ENCODE measurements at regions not wholly inside any gene's neighbourhood (a gene's known extent, or its start where the extent isn't known, plus 50 kb on each side); places are given as distances from the start of the nearest gene placed in this dataset.

DNA sequence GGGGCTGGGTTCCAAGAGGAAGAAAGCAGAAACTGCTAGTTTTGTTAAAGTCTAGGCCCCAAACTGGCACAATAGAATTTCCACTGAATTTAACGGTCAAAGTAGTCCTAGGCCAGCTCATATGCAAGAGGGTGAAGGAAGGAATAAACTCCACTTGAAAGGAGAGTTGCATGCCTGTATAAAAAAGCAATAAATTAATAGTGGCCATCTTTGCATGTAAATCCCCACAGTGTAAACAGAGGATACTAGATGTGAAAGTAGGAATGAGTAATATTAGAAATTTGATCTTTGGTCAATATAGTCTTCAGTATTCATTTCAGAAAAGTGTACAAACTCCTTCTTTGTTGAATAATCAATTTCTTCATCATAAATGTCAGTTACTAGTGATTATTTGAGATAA lies 403.1 kb downstream of the TMEM232 start:
- Histone ChIP-seq H3K27me3 (ENCODE audit: insufficient read depth, low read length) (no peaks in the 10 kb centered on the region), H3K4me1 (ENCODE audit: insufficient read depth, low read length) (peaks cover 2% of the 10 kb centered on the region), H3K36me3 (ENCODE audit: insufficient read depth, low read length) (no peaks in the 10 kb centered on the region), H3K4me3 (ENCODE audit: low read length) (no peak overlapping the region), H3K9me3 (ENCODE audit: low read length) (no peaks in the 10 kb centered on the region), H2AFZ (ENCODE audit: low read depth, low read length) (no peak overlapping the region)

DNA sequence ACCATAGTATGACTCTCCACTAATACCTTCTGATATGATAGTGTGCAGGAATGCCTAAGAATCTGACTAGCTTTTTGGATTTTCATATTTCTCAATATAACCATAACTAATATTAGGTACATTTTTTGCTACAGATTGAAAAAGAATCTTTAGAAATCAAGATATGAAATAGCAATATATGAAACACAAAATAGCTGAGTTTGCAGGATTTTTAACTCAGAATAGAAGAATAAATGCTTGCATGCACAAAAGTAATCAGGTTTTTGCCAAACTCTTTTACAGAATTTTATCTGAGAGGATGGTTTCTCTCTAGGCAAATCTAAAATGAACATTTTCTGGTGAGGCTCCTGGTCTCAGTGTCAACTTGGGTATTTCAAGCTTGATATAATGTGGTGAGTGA lies 402.6 kb downstream of the TMEM232 start:
- peaks cover 2% of the 10 kb centered on the region for H3K4me1 ChIP-seq (ENCODE audit: insufficient read depth, low read length)

DNA sequence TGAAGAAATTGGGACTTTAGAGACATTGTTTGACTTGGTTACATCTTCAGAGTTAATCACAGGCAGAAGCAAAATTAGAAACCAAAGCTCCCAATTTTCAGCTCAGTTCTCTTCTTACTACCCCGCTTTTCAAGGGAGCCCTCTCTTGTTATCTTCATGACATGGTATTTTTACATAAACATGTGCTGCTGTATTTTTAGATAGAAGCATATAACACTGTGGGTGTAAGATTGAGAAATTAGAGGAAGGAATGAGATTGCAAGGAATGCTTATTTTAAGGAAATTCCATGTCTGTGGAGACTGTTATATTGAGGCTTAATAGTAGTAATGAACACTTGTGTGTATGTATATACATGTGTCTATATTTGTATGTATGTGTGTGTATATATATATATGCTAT lies 401.6 kb downstream of the TMEM232 start:
- Histone ChIP-seq H3K4me1 (ENCODE audit: insufficient read depth, low read length) (peaks cover 2% of the 10 kb centered on the region), H3K4me3 (ENCODE audit: low read length) (no peak overlapping the region), H3K36me3 (ENCODE audit: insufficient read depth, low read length) (no peaks in the 10 kb centered on the region), H3K27me3 (ENCODE audit: insufficient read depth, low read length) (no peaks in the 10 kb centered on the region), H2AFZ (ENCODE audit: low read depth, low read length) (no peak overlapping the region), H3K9me3 (ENCODE audit: low read length) (no peaks in the 10 kb centered on the region)

More for the DNA sequence above, 402.6 kb downstream of the TMEM232 start:
- Histone ChIP-seq H3K36me3 (ENCODE audit: insufficient read depth, low read length) (no peaks in the 10 kb centered on the region), H2AFZ (ENCODE audit: low read depth, low read length) (no peak overlapping the region), H3K9me3 (ENCODE audit: low read length) (no peaks in the 10 kb centered on the region), H3K4me3 (ENCODE audit: low read length) (no peak overlapping the region), H3K27me3 (ENCODE audit: insufficient read depth, low read length) (no peaks in the 10 kb centered on the region)

DNA sequence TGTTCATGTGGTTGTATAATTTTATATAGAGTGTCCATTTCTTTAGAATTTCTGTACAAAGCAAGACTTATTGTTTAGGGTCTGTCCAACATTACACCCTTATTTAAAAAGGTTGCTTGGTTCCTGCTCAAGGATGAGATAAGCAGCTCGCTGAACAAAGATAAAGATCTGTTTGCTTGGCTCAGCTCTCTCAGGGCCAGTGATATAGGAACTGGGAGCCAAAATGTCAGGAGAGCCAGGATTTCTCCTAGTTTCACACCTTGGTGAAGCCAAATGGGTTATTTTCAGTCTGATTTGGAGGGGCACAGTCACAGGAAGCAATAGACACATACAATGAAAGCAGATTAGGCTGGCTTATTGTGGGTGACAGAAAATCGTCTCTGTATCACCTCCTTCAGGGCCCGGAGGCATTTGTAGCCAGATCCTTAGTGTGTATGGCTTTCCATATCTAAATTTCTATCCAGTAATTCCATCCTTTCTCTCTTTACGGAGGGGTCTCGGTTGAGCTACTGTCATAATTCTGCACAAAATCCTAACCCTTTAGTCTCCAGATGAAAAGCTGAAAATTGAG lies 396.4 kb downstream of the TMEM232 start:
- H3K9me3 ChIP-seq (ENCODE audit: low read length): peaks cover 3% of the 10 kb centered on the region
- no peaks in the 10 kb centered on the region for H3K36me3 ChIP-seq (ENCODE audit: insufficient read depth, low read length)
- no peak overlapping the region for H3K4me3 ChIP-seq (ENCODE audit: low read length)
- H3K27me3 ChIP-seq (ENCODE audit: insufficient read depth, low read length): no peaks in the 10 kb centered on the region
- H2AFZ ChIP-seq (ENCODE audit: low read depth, low read length): peak overlapping the region; percentile 14
- H3K4me1 ChIP-seq (ENCODE audit: insufficient read depth, low read length): no peaks in the 10 kb centered on the region

DNA sequence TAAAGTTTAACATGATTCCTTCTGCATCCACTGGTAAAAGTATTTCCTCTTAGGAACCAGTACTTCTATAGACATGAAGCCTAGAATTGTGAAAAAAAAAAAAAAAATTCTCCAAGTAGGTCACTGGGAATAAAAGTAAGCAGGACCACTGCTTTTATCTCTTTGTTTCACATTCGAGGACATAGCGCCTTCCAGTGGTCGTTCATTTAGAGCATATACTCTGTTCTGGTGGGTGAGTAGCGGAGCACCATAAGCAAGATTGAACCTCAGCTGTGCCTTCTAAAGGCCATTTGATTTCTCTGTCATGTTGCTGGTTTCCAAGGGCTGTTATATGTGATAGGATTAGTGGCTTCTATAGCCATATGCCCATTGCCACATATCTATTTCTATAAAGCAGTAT lies 393.1 kb downstream of the TMEM232 start:
- Histone ChIP-seq H3K27me3 (ENCODE audit: insufficient read depth, low read length) (no peaks in the 10 kb centered on the region), H3K36me3 (ENCODE audit: insufficient read depth, low read length) (no peaks in the 10 kb centered on the region), H2AFZ (ENCODE audit: low read depth, low read length) (no peak overlapping the region)

DNA sequence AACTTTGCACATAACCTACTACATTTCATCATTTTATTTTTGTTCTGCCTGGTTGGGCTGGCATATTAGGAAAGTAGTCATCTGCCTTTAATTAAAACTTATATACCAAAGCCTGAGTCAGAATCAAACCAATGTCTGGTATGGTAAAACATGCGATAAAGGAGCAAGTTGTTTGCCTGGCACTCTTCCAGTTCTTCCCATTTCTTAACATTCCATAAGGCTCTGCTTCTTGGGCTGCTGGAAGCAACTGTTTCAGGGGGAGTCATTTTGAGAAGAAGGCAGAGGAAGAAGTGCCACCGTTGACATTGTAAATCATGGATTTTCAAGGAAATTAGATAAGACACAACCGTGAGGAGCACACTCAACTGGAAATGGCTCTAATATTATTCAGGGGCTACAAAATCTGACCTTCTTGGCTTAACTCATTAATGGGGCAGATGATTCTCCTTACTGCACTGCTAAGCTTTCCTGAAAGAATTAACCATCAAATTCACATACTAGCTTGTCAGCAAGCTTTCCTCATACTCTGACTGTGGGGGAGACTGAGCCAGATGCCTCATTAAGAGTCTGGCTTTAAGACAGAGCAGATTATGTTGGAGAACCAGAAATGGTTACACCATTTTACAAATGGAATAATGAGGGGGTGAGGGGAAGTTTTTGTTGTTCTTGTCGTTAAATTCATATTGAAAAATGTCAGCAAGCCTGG lies 391.0 kb downstream of the TMEM232 start:
- Histone ChIP-seq H3K4me1 (ENCODE audit: insufficient read depth, low read length) (no peaks in the 10 kb centered on the region), H3K36me3 (ENCODE audit: insufficient read depth, low read length) (no peaks in the 10 kb centered on the region), H3K9me3 (ENCODE audit: low read length) (peaks cover 3% of the 10 kb centered on the region), H3K27me3 (ENCODE audit: insufficient read depth, low read length) (no peaks in the 10 kb centered on the region), H2AFZ (ENCODE audit: low read depth, low read length) (no peak overlapping the region), H3K4me3 (ENCODE audit: low read length) (no peak overlapping the region)

More for the DNA sequence above, 393.1 kb downstream of the TMEM232 start:
- Histone ChIP-seq H3K4me1 (ENCODE audit: insufficient read depth, low read length) (no peaks in the 10 kb centered on the region), H3K4me3 (ENCODE audit: low read length) (no peak overlapping the region), H3K9me3 (ENCODE audit: low read length) (peaks cover 3% of the 10 kb centered on the region)

DNA sequence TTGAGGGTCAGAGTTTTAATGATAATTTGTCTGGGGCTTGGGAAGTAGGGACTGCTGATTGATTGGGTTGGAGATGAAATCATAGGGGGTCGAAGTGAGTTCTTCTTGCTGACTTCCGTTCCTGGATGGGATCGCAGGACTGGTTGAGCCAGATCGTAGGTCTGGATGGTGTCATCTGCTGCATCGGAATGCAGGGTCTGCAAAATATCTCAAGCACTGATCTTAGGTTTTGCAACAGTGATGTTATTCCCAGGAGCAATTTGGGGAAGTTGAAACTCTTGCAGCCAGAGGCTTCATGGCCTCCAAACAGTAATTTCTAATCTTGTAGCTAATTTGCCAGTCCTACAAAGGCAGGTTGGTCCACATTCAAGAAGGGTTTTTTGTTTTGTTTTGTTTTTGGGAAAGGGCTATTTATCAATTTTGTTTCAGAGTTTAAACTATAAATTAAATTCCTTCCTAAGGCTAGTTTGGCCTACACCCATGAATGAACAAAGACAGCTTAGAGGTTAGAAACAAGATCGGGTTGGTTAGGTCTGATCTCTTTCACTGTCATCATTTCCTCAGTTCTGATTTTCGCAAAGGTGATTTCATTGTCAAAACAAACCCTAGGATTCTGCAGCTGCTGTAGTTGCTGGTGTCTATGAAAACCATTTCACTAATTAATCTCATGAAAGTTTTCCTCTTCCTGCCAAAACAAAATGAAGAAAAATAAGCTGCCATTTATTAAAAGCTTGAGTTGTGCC lies 388.0 kb downstream of the TMEM232 start:
- Histone ChIP-seq H3K4me3 (ENCODE audit: low read length) (no peak overlapping the region), H2AFZ (ENCODE audit: low read depth, low read length) (no peak overlapping the region), H3K4me1 (ENCODE audit: insufficient read depth, low read length) (no peaks in the 10 kb centered on the region), H3K27me3 (ENCODE audit: insufficient read depth, low read length) (no peaks in the 10 kb centered on the region), H3K9me3 (ENCODE audit: low read length) (no peaks in the 10 kb centered on the region), H3K36me3 (ENCODE audit: insufficient read depth, low read length) (no peaks in the 10 kb centered on the region)

DNA sequence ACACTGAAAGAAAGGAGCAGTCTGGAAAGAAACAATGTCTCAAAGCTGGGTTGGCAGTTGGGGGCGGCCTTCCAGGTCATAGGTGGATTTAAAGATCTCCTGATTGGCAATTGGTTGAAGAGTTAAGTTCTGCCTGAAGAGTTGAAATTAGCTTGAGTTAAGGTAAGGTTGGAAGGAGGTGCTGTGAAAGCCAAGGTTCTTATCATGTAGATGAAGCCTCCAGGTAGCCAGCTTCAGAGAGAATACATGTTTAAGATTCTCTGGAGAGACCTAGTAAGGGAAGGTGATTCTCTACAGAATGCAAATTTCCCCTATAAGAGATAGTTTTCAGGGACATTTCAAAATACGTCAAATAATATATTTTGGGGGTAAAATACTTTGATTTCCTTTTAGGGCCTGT lies 387.1 kb downstream of the TMEM232 start:
- no peak overlapping the region for H3K4me3 ChIP-seq (ENCODE audit: low read length)
- H3K4me1 ChIP-seq (ENCODE audit: insufficient read depth, low read length): no peaks in the 10 kb centered on the region
- H3K9me3 ChIP-seq (ENCODE audit: low read length): no peaks in the 10 kb centered on the region

DNA sequence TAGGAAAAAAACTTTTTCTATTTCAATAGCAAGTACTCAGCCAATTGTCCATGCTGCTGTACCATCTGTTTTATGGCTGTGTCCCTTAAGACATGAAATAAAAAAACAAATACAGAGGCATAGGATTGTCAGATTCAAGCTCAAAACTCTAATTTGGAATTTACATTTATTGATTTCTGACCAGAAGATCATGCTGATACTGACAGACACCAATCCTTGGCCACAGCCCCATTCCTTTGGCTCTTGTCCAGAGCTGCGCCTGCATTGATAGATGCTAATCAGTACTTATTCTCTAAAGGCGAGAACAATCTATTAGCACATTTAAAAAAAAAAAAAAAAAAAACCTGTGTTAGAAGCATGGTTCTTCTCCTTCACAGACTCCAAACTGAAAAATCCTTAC lies 384.6 kb downstream of the TMEM232 start:
- no peaks in the 10 kb centered on the region for H3K27me3 ChIP-seq (ENCODE audit: insufficient read depth, low read length)
- H3K4me3 ChIP-seq (ENCODE audit: low read length): no peak overlapping the region
- H2AFZ ChIP-seq (ENCODE audit: low read depth, low read length): no peak overlapping the region
- no peaks in the 10 kb centered on the region for H3K4me1 ChIP-seq (ENCODE audit: insufficient read depth, low read length)
- no peaks in the 10 kb centered on the region for H3K9me3 ChIP-seq (ENCODE audit: low read length)
- no peaks in the 10 kb centered on the region for H3K36me3 ChIP-seq (ENCODE audit: insufficient read depth, low read length)

More for the DNA sequence above, 387.1 kb downstream of the TMEM232 start:
- no peaks in the 10 kb centered on the region for H3K27me3 ChIP-seq (ENCODE audit: insufficient read depth, low read length)
- no peaks in the 10 kb centered on the region for H3K36me3 ChIP-seq (ENCODE audit: insufficient read depth, low read length)
- no peak overlapping the region for H2AFZ ChIP-seq (ENCODE audit: low read depth, low read length)

DNA sequence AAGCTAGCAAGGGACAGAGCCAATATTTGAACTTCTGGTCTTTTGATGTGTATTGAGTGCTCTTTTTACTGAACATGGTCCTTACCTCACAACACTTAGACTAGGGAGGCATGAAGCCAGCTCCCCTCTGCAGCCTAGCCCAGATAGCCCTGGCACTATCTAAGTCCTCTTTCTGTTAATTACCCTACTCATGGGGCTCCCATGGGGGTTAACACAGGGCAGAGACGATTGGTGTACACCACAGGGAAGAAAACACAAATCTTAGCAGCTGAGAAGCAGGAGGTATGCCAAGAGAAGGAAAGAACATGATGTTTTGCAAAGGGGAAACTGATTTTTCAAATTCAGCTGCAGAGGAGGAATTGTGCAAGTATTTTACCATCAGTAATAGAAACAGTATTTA lies 383.8 kb downstream of the TMEM232 start:
- no peaks in the 10 kb centered on the region for H3K27me3 ChIP-seq (ENCODE audit: insufficient read depth, low read length)
- H3K9me3 ChIP-seq (ENCODE audit: low read length): no peaks in the 10 kb centered on the region
- H3K36me3 ChIP-seq (ENCODE audit: insufficient read depth, low read length): no peaks in the 10 kb centered on the region
- no peaks in the 10 kb centered on the region for H3K4me1 ChIP-seq (ENCODE audit: insufficient read depth, low read length)
- no peak overlapping the region for H3K4me3 ChIP-seq (ENCODE audit: low read length)
- no peak overlapping the region for H2AFZ ChIP-seq (ENCODE audit: low read depth, low read length)

DNA sequence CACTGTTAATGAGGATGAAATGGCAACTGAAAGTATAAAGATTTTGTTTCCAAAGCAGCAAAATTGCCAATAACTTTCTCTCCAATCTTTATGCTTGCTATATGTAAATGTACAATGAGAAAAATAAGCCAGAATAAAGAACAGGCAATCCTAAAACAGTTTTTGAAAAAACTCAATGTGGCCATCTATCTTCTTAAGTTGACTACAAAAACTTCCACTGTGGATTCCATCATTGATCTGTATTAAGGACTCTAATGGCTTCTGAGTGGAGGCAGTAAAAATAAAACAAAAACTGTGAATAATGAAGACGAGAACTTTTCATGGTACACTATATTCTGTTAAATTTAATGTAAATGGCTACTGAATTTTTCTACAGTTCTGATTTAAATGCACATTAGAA lies 382.9 kb downstream of the TMEM232 start:
- Histone ChIP-seq H3K36me3 (ENCODE audit: insufficient read depth, low read length) (no peaks in the 10 kb centered on the region), H3K4me1 (ENCODE audit: insufficient read depth, low read length) (no peaks in the 10 kb centered on the region), H3K9me3 (ENCODE audit: low read length) (no peaks in the 10 kb centered on the region), H3K4me3 (ENCODE audit: low read length) (no peak overlapping the region), H3K27me3 (ENCODE audit: insufficient read depth, low read length) (no peaks in the 10 kb centered on the region), H2AFZ (ENCODE audit: low read depth, low read length) (no peak overlapping the region)

DNA sequence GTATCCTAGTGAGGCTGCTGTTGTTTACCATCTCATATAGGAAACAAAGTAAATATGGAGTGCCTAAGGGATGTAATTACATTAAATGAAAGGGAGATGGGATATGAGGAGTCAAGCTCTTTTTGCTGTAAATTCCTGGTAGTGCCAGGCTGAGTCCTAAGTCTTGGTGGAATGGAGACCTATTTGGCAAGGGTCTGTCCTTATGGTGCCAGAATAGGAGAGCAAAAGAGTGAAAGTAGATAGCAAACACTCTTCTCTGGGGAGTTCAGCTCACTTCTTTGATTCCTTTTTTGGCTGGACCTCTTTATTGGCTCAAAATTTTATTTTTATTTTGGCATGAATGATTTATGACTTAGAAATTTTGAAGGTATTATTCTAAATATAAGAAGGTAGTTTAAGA lies 380.8 kb downstream of the TMEM232 start:
- Histone ChIP-seq H3K9me3 (ENCODE audit: low read length) (no peaks in the 10 kb centered on the region), H2AFZ (ENCODE audit: low read depth, low read length) (no peak overlapping the region), H3K4me1 (ENCODE audit: insufficient read depth, low read length) (no peaks in the 10 kb centered on the region), H3K36me3 (ENCODE audit: insufficient read depth, low read length) (no peaks in the 10 kb centered on the region), H3K4me3 (ENCODE audit: low read length) (no peak overlapping the region), H3K27me3 (ENCODE audit: insufficient read depth, low read length) (no peaks in the 10 kb centered on the region)

DNA sequence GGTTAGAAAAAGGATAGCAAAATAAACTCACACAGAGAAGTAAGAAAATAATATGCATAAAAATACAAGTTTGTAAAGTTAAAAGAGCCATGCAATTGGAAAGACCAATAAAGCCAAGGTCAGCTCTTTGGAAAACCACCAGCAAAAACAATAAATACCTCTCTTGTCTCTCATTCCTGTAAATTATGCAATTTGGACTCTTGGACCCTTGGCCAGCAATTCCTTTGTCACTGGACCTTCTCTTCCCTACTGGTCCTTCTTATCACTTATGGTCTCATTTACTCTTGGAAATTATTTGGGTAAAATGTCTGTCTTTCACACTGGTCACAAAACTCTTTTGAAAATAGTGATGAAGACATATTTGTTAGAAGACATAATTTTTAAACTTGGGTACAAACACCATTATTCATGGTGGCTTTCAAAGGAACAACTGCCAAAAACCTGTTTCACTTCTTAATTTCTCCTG lies 379.5 kb downstream of the TMEM232 start:
- no peaks in the 10 kb centered on the region for H3K36me3 ChIP-seq (ENCODE audit: insufficient read depth, low read length)
- H3K4me3 ChIP-seq (ENCODE audit: low read length): no peak overlapping the region
- H3K4me1 ChIP-seq (ENCODE audit: insufficient read depth, low read length): no peaks in the 10 kb centered on the region
- no peaks in the 10 kb centered on the region for H3K27me3 ChIP-seq (ENCODE audit: insufficient read depth, low read length)
- H2AFZ ChIP-seq (ENCODE audit: low read depth, low read length): no peak overlapping the region
- no peaks in the 10 kb centered on the region for H3K9me3 ChIP-seq (ENCODE audit: low read length)
